Mucosa of gallbladder (tissue), 1 donor: ENCODE measurements at regions not wholly inside any gene's neighbourhood (a gene's known extent, or its start where the extent isn't known, plus 50 kb on each side); places are given as distances from the start of the nearest gene placed in this dataset.
"Not testable (repeated sequence)": the region's sequence is repeated elsewhere in the genome, so short reads cannot be mapped to it uniquely, and the experiment has no call there.

ENCODE experiments used
- DNase-seq: peaks from one replicate; pipeline ENCODE4 v3.0.0-alpha.2; 2020; ENCODE audit warnings: low spot score
- donor health status: DM: no; HTN: no; CAD: no.

DNA sequence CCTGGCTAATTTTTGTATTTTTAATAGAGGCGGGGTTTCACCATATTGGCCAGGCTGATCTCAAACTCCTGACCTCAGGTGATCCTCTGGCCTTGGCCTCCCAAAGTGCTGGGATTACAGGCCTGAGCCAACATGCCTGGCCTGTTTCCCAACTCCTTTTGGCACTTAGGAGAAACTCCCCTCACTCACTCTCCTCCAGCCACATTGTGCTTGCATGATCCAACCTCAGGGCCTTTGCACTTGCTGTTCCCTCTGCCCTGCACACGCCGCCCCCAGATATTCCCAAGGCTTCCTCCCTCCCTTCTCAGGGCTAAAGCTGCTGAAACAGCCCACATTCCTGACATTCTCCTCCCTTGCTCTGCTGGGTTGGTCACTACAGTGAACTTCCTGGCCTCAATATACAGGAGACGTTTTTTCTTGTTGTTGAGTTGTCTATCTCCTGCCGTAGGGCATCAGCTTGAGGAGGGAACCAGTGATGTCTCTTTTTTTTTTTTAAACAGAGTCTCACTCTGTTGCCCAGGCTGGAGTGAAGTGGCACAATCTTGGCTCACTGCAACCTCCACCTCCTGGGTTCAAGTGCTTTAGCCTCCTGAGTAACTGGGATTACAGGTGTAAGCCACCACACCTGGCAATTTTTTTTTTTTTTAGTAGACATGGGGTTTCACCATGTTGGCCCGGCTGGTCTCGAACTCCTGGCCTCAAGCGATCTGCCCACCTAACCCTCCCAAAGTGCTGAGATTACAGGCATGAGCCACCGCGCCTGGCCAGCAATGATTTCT, 61.4 kb upstream of the PTPN1 start:
- DNase-seq: not testable (repeated sequence)

DNA sequence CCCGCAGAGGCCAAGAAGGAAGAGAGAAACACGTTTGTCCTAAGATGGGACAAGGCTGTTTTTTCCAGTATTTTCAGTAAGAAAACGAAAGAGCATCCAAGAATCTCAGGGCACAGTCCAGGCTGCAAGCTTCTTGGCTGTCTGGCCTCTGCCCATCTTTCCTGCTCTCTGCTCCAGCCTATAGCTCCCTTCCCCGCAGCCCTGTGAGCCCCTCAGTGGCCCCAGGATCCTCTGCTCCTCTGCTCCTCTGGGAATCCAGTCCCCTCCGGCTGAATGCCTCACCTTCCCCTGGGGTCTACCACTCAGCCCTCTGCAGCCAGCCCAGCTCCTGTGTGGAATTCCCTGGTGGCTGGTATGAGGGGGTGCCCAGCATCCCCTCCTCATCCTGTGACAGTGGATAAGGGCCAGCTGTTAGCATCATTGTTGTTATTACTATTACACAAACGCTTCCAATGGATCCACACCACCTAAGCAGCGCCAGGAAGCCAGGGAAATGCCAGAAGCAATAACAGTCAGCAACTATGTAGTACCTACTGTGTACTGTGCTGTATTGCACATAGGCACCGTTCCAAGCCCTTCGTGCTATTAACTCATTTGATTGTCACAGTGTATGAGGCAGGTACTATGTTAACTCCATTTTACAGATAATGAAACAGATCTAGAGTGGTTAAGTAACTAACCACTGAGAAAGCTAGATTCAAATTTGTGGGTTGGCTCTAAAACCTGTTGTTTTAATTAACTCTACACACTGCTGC, 60.3 kb upstream of the PTPN1 start:
- no peak for DNase-seq

DNA sequence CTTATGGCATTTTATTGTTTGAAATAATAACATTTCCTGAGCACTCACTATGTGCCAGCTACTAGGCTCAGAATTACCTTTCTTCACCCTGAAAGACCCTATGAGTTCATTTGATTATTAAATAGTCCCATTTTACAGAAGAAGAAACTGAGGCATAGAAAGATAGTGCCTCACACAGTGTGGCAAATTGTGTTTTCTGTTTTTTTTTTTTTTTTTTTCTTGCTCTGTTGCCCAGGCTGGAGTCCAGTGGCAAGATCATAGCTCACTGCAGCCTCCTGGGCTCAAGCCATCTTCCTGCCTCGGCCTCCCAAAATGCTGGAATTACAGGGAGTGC, 59.7 kb upstream of the PTPN1 start:
- DNase-seq: no peak

DNA sequence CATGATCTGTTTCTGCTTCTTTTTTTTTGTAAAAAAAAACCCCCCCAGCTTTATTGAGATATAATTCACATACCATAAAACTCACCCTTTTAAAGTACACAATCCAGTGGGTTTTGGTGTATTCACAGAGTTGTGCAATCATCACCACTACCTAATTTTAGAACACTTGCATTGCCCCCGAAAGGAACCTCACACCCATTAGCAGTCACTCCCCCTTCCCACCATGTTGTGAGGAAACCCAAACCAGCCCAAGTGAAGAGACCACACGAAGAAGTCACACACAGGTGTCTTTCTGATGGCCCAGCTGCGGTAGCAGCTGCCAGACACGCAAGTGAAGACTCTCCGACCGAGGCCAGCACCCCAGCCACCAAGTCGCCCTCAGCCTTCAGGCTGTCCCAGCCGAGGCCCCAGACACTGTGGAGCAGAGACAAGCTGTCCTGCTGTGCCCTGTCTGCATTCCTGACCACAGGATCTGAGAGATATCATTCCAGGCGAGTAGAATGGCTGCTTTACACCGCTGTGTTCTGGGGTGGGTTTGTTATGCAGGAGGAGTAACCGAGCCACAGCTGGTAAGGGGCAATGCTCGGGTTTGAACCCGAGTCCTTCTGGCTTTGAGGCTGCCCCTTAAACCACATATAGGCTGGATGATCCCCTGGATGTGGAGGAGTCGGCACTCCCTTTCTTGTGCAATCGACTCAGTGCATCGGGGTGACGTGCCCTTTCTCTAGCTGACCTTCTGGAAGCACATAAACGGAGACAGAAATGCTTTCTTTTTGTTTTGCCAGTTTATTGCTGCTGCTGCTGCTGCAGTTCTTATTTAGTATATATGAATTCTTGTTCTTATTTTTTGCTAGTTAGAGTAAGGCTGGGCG, 59.1 kb upstream of the PTPN1 start:
- DNase-seq: no peak

DNA sequence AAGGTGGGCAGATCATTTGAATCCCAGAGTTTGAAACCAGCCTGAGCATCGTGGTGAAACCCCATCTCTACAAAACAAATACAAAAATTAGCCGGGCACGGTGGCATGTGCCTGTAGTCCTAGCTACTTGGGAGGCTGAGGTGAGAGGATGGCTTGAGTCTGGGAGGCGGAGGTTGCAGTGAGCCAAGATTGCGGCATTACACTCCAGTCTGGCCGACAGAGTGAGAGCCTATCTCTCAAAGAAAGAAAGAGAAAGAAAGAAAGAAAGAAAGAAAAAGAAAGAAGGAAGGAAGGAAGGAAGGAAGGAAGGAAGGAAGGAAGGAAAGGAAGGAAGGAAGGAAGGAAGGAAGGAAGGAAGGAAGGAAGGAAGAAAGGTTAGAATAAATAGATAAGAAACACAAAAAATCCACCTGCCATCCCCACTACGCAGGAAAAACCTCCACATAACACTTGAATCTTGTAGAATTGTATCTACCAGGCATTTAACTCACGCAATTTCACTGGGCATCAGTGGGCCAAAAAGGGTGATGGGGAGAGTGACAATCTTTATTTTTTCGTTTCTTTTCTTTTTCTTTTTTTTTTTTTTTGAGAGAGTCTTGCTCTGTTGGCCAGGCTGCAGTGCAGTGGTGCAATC, 58.3 kb upstream of the PTPN1 start:
- DNase-seq: not testable (repeated sequence)

DNA sequence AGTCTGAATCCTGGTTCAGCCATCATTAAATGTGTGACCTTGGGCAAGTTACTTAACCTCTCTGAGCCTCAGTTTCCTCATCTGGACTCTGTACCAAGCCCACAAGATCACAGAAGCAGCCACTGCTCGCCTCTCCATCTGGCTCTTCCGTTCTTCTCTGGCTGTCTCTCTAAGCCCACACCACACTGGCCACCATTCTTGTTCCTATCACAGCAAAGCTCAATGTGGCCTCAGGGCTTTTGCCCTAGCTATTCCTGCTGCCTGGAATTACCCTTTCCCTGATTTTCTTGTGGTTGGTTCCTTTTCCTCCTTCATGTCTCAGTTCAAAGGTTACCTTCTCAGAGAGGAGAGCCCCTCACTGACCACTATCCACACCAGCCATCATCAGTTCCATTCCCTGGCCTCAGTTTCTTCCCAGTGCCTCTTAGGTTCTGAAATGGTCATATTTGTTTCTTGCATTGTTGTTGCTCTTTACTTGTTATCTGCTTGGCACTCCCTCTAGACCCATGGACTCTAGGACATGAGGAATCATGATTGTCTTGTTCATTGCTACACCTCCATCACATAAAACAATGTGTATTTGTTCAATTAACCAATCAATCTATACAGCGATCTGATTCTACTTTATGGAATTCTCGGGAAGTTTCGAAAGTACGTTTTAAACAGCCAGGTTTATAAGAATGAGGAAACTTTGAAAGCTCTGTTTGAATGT, 56.5 kb upstream of the PTPN1 start:
- no peak for DNase-seq

DNA sequence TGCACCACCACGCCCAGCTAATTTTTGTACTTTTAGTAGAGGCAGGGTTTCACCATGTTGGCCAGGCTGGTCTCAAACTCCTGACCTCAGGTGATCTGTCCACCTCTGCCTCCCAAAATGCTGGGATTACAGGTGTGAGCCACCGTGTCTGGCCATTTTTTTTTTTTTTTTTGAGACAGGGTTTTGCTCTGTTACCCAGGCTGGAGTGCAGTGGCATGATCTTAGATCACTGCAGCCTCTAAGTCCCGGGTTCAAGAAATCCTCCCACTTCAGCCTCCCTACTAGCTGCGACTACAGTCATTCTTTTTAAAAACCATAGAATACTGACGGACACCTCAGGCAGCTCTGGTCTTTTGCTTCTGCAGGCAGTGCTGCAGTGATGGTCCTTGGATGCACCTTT, 54.9 kb upstream of the PTPN1 start:
- DNase-seq: not testable (repeated sequence)

DNA sequence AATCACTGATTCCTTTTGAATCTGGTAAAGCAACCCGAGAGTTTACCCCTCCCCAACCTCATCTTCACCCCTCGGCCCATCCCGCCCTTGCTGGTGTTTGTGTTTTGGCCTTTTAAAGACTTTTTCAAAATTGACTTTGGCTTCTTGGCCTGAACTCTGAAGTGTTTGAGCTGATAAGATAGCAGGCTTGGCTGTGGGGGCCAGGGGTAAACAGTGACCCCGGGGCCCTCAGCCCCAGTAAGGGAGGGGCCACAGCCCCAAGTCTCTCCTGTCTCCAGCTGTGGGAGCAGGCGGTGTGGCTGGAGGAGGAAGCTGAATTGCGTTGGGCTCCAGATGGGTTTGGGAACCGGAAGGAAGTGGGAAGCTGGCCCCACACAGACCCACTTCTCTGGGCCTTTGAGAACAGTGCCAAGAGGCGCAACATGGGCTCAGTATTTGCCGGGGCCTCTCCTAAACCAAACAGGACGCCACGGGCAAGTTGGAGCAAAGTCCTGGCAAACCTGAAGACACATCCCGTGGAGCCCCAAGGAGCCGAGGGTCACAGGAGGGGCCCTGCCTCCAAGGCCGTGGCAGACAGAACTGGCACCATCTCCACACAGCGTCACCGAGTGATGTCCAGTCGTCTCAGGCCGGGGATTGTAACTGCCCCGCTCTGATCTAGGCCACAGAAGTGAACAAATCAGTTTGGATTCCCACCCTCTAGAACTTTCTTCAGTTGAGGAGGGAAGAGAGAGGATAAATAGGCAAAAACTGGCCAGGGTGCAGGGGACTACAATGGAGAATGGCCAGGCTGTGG, 54.3 kb upstream of the PTPN1 start:
- no peak for DNase-seq

DNA sequence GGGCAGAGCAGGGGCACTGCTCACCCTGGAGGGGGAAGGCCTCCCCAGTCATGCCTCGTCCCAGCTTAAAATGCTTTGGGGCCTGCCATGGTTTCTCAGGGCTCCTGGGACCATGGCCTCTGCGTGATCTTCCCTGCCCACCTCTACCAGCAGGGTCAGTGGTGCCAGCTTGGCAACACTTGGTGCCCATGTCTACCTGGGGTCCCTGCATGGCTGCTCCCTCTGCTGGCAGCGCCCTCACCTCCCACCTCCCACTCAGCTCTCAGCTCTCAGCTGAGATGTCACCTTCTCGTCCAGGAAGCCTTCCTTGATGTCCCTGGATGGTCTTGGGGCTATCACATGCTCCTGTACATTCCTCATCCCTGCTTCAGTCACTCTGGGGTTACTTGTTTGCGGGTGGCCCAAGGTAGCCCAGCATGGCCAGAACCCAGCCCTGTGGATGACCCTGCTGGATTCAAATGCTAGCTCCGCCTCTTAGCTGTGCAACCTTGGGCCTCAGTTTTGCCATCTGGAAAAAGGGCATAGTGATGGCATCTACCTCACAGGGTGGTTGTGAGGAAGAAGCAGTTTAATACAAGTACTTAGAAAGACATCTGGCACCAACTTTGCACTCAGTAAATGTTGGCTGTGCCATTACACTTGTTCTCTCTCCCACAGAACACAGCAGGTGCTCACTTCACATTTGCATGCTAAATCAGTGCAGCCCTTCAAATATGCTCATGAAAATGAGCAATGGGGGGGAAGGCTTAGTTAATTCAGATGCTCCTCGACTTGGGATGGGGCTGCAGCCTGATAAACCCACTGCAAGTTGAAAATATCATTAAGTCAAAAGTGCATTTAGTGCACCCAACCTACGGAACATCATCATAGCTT, 53.5 kb upstream of the PTPN1 start:
- no peak for DNase-seq

DNA sequence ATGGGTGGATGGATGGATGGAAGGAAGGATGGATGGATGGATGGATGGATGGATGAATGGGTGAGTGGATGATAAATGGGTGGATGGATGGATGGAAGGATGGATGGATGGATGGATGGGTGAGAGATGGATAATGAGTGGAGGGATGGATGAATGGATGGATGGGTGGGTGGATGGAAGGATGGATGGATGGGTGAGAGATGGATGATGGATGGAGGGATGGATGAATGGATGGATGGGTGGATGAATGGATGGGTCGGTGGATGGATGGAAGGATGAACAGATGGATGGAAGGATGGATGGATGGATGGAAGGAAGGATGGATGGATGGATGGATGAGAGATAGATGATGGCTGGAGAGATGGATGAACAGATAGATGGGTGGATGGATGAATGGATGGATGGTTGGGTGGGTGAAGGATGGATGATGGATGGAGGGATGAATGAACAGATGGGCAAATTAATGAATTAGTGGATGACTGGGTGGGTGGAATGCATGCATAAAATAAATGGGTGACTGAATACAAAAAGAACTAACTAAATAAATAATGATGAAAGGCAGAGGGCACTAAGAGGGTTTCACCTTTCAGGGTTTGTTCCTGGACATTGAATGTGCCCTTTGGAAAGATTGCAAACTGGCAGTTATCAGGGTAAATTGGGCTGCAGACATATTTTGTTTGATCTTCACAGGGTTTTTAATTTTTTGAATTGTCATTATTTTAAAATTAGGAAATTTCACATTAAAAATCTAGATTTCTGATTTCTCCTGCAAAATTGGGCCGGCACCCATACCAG, 50.9 kb upstream of the PTPN1 start:
- DNase-seq: no peak

DNA sequence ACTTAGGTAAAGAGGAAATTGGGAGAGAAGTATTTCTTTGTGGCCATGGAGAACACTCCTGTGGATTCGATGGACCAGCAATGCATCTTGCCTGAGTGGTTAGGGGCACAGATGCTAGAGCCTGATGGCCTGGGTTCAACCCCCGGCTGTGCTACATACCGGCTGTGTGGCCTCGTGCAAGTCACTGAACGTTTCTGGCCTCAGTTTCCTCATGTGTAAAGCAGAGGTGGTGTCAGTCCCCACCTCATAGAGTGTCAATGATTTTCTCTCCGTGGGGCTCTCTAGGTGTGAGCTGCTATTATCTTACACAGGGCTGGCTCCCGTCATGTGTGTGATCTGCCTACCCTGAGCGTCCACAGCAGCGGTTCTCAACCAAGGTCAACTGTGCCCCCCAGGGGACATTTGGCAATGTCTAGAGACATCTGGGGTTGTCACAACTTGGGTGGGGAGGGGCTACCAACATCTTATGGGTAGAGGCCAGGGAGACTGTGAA, 50.0 kb upstream of the PTPN1 start:
- DNase-seq: no peak
